B cell (primary cell): ENCODE measurements at regions not wholly inside any gene's neighbourhood (a gene's known extent, or its start where the extent isn't known, plus 50 kb on each side); places are given as distances from the start of the nearest gene placed in this dataset.

Source experiments
- CTCF ChIP-seq: fragments of 200-600 bp; IDR thresholded peaks from one replicate; pipeline ENCODE4 v1.8.0; 2022; ENCODE audit warnings: antibody characterized with exemption, mild to moderate bottlenecking
- EZH2 ChIP-seq: IDR thresholded peaks from 2 replicates; pipeline ENCODE4 v1.6.1; 2012; ENCODE audit warnings: borderline replicate concordance, low read depth, mild to moderate bottlenecking, moderate library complexity, low read length; ENCODE audit not compliant: insufficient read depth, poor library complexity, severe bottlenecking

GRCh38 chr20:29299811-29300578 lies 1957.5 kb upstream of the DEFB115 start:
- TF ChIP-seq CTCF (no peak), EZH2 (no peak)
